Liver (tissue), 8 donors: ENCODE measurements at regions not wholly inside any gene's neighbourhood (a gene's known extent, or its start where the extent isn't known, plus 50 kb on each side); places are given as distances from the start of the nearest gene placed in this dataset.

Experiments used
- DNase-seq: peaks from one replicate; pipeline ENCODE4 v3.0.0-alpha.2; 2017; ENCODE audit warnings: low spot score
- H3K27ac ChIP-seq, 2 donors: one replicate each; pipeline ENCODE4 v1.7.0; 2013; ENCODE audit warnings: inconsistent platforms in 2 of 2, low read length in 2 of 2, control low read depth in 1 of 2, low read depth in 1 of 2, mild to moderate bottlenecking in 1 of 2
- H3K27me3 ChIP-seq, 4 donors: one replicate each; pipeline versions ENCODE4 v1.6.1 to v1.7.0; 2013; ENCODE audit warnings: low read length in 3 of 4, inconsistent platforms in 1 of 4, mild to moderate bottlenecking in 1 of 4, moderate library complexity in 1 of 4; ENCODE audit not compliant: control insufficient read depth in 4 of 4, insufficient read depth in 4 of 4
- H3K36me3 ChIP-seq, 4 donors: one replicate each; pipeline versions ENCODE4 v1.6.1 to v1.7.0; 2013; ENCODE audit warnings: low read length in 3 of 4, mild to moderate bottlenecking in 3 of 4, low read depth in 1 of 4, moderate library complexity in 1 of 4; ENCODE audit not compliant: control insufficient read depth in 4 of 4, insufficient read depth in 3 of 4
- H3K4me1 ChIP-seq, 4 donors: one replicate each; pipeline versions ENCODE4 v1.6.1 to v1.7.0; 2013; ENCODE audit warnings: low read length in 3 of 4, mild to moderate bottlenecking in 3 of 4, moderate library complexity in 1 of 4; ENCODE audit not compliant: control insufficient read depth in 4 of 4, insufficient read depth in 4 of 4
- H3K4me3 ChIP-seq, 3 donors: one replicate each; pipeline versions ENCODE4 v1.6.1 to v1.7.0; 2013; ENCODE audit warnings: low read length in 3 of 3, control low read depth in 1 of 3, low read depth in 1 of 3, mild to moderate bottlenecking in 1 of 3
- H3K9ac ChIP-seq, 2 donors: one replicate each; pipeline ENCODE4 v1.7.0; 2013; ENCODE audit warnings: low read length in 2 of 2, mild to moderate bottlenecking in 2 of 2, moderate library complexity in 2 of 2, control low read depth in 1 of 2, low read depth in 1 of 2
- H3K9me3 ChIP-seq, 4 donors: one replicate each; pipeline versions ENCODE4 v1.6.1 to v1.7.0; 2013; ENCODE audit warnings: low read length in 3 of 4; ENCODE audit not compliant: control insufficient read depth in 4 of 4
- CTCF ChIP-seq: fragments of 150-350 bp; IDR thresholded peaks from 2 replicates; pipeline ENCODE4 v1.5.1; 2017; ENCODE audit warnings: improper control_type of control experiment, low read depth, low read length; ENCODE audit not compliant: missing input control
- EGR1 ChIP-seq, 2 donors: IDR thresholded peaks; 2 replicates each; pipeline ENCODE4 v1.6.1; 2016 to 2018; ENCODE audit warnings: antibody characterized with exemption in 2 of 2, low read depth in 2 of 2
- FOXA1 ChIP-seq: IDR thresholded peaks from 2 replicates; pipeline ENCODE4 v1.6.1; 2016; ENCODE audit warnings: antibody characterized with exemption
- FOXA2 ChIP-seq: IDR thresholded peaks from 2 replicates; pipeline ENCODE4 v1.6.1; 2016; ENCODE audit warnings: antibody characterized with exemption
- GABPA ChIP-seq, 2 donors: IDR thresholded peaks in 1 of 2; conservative IDR thresholded peaks in 1 of 2; 2 replicates each; pipeline ENCODE4 v1.6.1; 2016; ENCODE audit warnings: antibody characterized with exemption in 2 of 2, mild to moderate bottlenecking in 1 of 2, moderate library complexity in 1 of 2
- HNF4A ChIP-seq, 2 donors: conservative IDR thresholded peaks; 2 replicates each; pipeline ENCODE4 v1.6.1; 2016; ENCODE audit warnings: antibody characterized with exemption in 2 of 2, mild to moderate bottlenecking in 2 of 2
- HNF4G ChIP-seq: IDR thresholded peaks from 2 replicates; pipeline ENCODE4 v1.6.1; 2016; ENCODE audit warnings: antibody characterized with exemption
- JUND ChIP-seq, 2 donors: IDR thresholded peaks; 2 replicates each; pipeline ENCODE4 v1.6.1; 2016; ENCODE audit warnings: antibody characterized with exemption in 2 of 2
- NR2F2 ChIP-seq: IDR thresholded peaks from 2 replicates; pipeline ENCODE4 v1.6.1; 2016; ENCODE audit warnings: antibody characterized with exemption
- RAD21 ChIP-seq, 2 donors: IDR thresholded peaks; 2 replicates each; pipeline ENCODE4 v1.6.1; 2016; ENCODE audit warnings: antibody characterized with exemption in 2 of 2, mild to moderate bottlenecking in 2 of 2
- REST ChIP-seq: IDR thresholded peaks from 2 replicates; pipeline ENCODE4 v1.6.1; 2016; ENCODE audit warnings: antibody characterized with exemption, mild to moderate bottlenecking
- RXRA ChIP-seq, 2 donors: IDR thresholded peaks; 2 replicates each; pipeline ENCODE4 v1.6.1; 2017 to 2018; ENCODE audit warnings: antibody characterized with exemption in 2 of 2, mild to moderate bottlenecking in 1 of 2
- SP1 ChIP-seq: IDR thresholded peaks from 2 replicates; pipeline ENCODE4 v1.6.1; 2018; ENCODE audit warnings: antibody characterized with exemption, mild to moderate bottlenecking
- TAF1 ChIP-seq: conservative IDR thresholded peaks from 2 replicates; pipeline ENCODE4 v1.6.1; 2016; ENCODE audit warnings: antibody characterized with exemption, mild to moderate bottlenecking
- YY1 ChIP-seq: IDR thresholded peaks from 2 replicates; pipeline ENCODE4 v1.6.1; 2016; ENCODE audit warnings: antibody characterized with exemption, mild to moderate bottlenecking
- WGBS: extraction: QIAGEN DNeasy Blood & Tissue Kit; methylation state at CpG from one replicate; pipeline ENCODE4 v1.1.7; 2013; 5-methylcytosine and 5-hydroxymethylcytosine counted together
- TF ChIP-seq, protein P1 (sequence below): IDR thresholded peaks from 2 replicates; pipeline ENCODE4 v1.6.1; 2016; ENCODE audit warnings: antibody characterized with exemption
- TF ChIP-seq, protein P2 (sequence below): IDR thresholded peaks from 2 replicates; pipeline ENCODE4 v1.6.1; 2016; ENCODE audit warnings: antibody characterized with exemption
- TF ChIP-seq, protein P3 (sequence below): IDR thresholded peaks from 2 replicates; pipeline ENCODE4 v1.6.1; 2016; ENCODE audit warnings: antibody characterized with exemption
- donor health status: healthy.
- donor health status: healthy.
- donor health status: healthy.
- donor health status: healthy.
- donor health status: healthy.

GRCh38 chr11:121757480-121758125, 304.8 kb upstream of the SORL1-AS1 start:
- 76% methylated on average over 6 of the region's 6 CpGs for WGBS
- H3K27ac ChIP-seq = no peak overlapping the region
- no peak overlapping the region for H3K9ac ChIP-seq
- no peak for DNase-seq
- no peaks in the 10 kb centered on the region for H3K27me3 ChIP-seq
- H3K4me1 ChIP-seq = no peaks in the 10 kb centered on the region
- H3K9me3 ChIP-seq = no peaks in the 10 kb centered on the region
- no peak for TF ChIP-seq TAF1
- no peak for TF ChIP-seq HNF4A (conservative IDR thresholded peaks at IDR 0.05)
- TF ChIP-seq GABPA (IDR thresholded peaks at IDR 0.05 in 1 of 2, conservative IDR thresholded peaks at IDR 0.05 in 1 of 2) = no peak
- TF ChIP-seq HNF4G = no peak
- no peak for TF ChIP-seq RAD21 (IDR thresholded peaks at IDR 0.05)
- TF ChIP-seq, protein P1, sequence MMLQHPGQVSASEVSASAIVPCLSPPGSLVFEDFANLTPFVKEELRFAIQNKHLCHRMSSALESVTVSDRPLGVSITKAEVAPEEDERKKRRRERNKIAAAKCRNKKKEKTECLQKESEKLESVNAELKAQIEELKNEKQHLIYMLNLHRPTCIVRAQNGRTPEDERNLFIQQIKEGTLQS = no peak
- no peak for TF ChIP-seq CTCF
- TF ChIP-seq NR2F2 = no peak
- no peak for TF ChIP-seq FOXA1
- TF ChIP-seq, protein P2, sequence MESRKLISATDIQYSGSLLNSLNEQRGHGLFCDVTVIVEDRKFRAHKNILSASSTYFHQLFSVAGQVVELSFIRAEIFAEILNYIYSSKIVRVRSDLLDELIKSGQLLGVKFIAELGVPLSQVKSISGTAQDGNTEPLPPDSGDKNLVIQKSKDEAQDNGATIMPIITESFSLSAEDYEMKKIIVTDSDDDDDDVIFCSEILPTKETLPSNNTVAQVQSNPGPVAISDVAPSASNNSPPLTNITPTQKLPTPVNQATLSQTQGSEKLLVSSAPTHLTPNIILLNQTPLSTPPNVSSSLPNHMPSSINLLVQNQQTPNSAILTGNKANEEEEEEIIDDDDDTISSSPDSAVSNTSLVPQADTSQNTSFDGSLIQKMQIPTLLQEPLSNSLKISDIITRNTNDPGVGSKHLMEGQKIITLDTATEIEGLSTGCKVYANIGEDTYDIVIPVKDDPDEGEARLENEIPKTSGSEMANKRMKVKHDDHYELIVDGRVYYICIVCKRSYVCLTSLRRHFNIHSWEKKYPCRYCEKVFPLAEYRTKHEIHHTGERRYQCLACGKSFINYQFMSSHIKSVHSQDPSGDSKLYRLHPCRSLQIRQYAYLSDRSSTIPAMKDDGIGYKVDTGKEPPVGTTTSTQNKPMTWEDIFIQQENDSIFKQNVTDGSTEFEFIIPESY = no peak
- TF ChIP-seq REST = no peak
- TF ChIP-seq YY1 = no peak
- TF ChIP-seq, protein P3, sequence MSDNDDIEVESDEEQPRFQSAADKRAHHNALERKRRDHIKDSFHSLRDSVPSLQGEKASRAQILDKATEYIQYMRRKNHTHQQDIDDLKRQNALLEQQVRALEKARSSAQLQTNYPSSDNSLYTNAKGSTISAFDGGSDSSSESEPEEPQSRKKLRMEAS = no peak
- no peak for TF ChIP-seq SP1
- TF ChIP-seq EGR1 (IDR thresholded peaks at IDR 0.05; ENCODE audit: low read depth in 2 of 2) = no peak
- no peak for TF ChIP-seq JUND (IDR thresholded peaks at IDR 0.05)
- TF ChIP-seq RXRA (IDR thresholded peaks at IDR 0.05) = no peak
- no peak for TF ChIP-seq FOXA2
- H3K4me3 ChIP-seq = no peak overlapping the region
- H3K36me3 ChIP-seq = no peaks in the 10 kb centered on the region
